Psoas muscle (tissue), 7 donors: ENCODE measurements at regions not wholly inside any gene's neighbourhood (a gene's known extent, or its start where the extent isn't known, plus 50 kb on each side); places are given as distances from the start of the nearest gene placed in this dataset.

Experiments used
- ATAC-seq, 4 donors: fragments of 200-7000 bp; cut with Tn5 transposase; one replicate each; pipeline ENCODE4 v1.9.1; 2020; ENCODE audit warnings: moderate library complexity in 3 of 4, mild to moderate bottlenecking in 2 of 4
- DNase-seq, 2 donors: peaks; one replicate each; pipeline ENCODE4 v3.0.0-alpha.2; 2020
- H3K27ac ChIP-seq: fragments of 200-600 bp; one replicate; pipeline ENCODE4 v1.8.0; 2022
- H3K27me3 ChIP-seq, 3 donors: fragments of 200-600 bp in 1 of 3; one replicate each; pipeline versions ENCODE4 v1.6.1 to v1.8.0; 2013 to 2022; ENCODE audit warnings: low read length in 2 of 3, mild to moderate bottlenecking in 2 of 3, moderate library complexity in 1 of 3; ENCODE audit not compliant: insufficient read depth in 3 of 3
- H3K36me3 ChIP-seq, 2 donors: fragments of 200-600 bp in 1 of 2; one replicate each; pipeline versions ENCODE4 v1.6.1 to v1.8.0; 2013 to 2022; ENCODE audit warnings: low read depth in 1 of 2, mild to moderate bottlenecking in 1 of 2, moderate library complexity in 1 of 2; ENCODE audit not compliant: insufficient read depth in 1 of 2
- H3K4me1 ChIP-seq: fragments of 200-600 bp; one replicate; pipeline ENCODE4 v1.8.0; 2022
- H3K4me3 ChIP-seq: fragments of 200-600 bp; one replicate; pipeline ENCODE4 v1.8.0; 2022; ENCODE audit warnings: mild to moderate bottlenecking
- H3K9me3 ChIP-seq: fragments of 200-600 bp; one replicate; pipeline ENCODE4 v1.8.0; 2022
- CTCF ChIP-seq: fragments of 200-600 bp; IDR thresholded peaks from one replicate; pipeline ENCODE4 v1.8.0; 2022; ENCODE audit warnings: antibody characterized with exemption
- WGBS, 3 donors: extraction: QIAGEN DNeasy Blood & Tissue Kit; methylation state at CpG; one replicate each; pipeline versions ENCODE4 v1.1.6 to v1.1.7; 2013; 5-methylcytosine and 5-hydroxymethylcytosine counted together
- intact Hi-C, 2 donors: fragments of 100-400 bp; cut with DNase I; formaldehyde crosslinking; loops; one replicate each; pipeline versions ENCODE4 v1.11.0 to v1.14.2; 2022
- donor health status: healthy with polysubstance abuse.
- donor health status: DM: no; HTN: no; CAD: no; lungs with moderate emphysema.
- donor health status: Bipolar disorder and iron deficiency.
- donor health status: healthy.
- donor health status: DM: yes; HTN: yes; CAD: no.
- donor health status: DM: no; HTN: no; CAD: no.
- donor health status: DM: yes; HTN: yes; CAD: no.

DNA sequence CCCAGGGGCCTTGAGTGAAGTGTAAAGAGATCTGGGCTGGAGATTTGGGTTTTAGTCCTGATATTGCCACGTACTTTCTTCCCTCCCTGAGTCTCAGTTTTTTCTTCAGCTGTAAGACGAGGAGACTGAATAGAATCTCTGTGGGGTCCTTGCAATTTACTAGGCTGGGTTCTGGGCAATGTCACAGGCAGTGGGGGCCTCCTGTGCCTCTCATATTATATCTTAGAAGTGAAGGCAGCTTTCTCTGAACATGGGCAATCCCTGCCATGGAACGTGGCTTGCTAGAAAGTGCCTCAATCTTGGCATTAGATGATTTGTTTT is 62.0 kb upstream of the PTPRJ start:
- intact Hi-C loops, result no loop called here
- Histone ChIP-seq H3K27ac (no peak overlapping the region), H3K4me1 (no peaks in the 10 kb centered on the region), H3K4me3 (no peak overlapping the region), H3K27me3 (no peaks in the 10 kb centered on the region), H3K36me3 (no peaks in the 10 kb centered on the region), H3K9me3 (no peaks in the 10 kb centered on the region)
- no peak for DNase-seq
- WGBS, 3 donors, result 54 to 62% (median 59%) methylated on average over 3 of the region's 3 CpGs
- ATAC-seq, result no peak
- TF ChIP-seq CTCF, result no peak

DNA sequence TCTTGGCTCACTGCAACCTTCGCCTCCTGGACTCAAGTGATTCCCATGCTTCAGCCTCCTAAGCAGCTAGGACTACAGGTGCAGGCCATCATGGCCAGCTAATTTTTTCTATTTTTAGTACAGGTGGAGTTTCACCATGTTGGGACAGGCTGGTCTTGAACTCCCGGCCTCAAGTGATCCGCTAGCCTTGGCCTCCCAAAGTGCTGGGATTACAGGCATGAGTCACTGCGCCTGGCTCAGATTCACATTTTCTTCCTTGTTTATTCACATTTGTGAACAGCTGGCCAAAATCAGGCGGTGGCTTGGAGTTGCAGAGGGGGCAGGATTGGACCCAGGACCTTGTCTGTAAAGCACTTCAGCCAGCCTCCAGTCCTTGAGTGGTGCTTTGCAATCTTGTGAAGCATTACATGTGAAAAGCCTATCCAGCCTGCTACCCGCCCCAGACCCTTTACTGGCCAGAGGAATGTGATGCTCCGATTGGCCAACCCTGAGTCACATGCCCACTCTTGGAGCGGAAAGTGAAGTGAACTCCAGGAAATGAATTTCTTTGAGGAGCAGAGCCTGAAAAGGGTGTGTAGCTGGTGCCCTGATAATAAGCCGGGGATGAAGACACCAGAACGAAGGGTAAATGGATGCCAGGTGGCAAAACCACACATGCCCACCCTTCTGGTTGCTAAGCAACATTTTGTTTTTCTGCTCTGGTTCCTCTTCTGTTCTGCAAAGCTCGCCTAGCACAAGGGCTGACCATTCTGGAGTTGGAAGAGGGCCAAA is 62.6 kb upstream of the PTPRJ start:
- Histone ChIP-seq H3K4me3 (no peak overlapping the region), H3K9me3 (no peaks in the 10 kb centered on the region), H3K27me3 (no peaks in the 10 kb centered on the region), H3K4me1 (no peaks in the 10 kb centered on the region), H3K36me3 (no peaks in the 10 kb centered on the region), H3K27ac (no peak overlapping the region)
- intact Hi-C loops, result no loop called here
- WGBS, 3 donors, result 42 to 62% (median 53%) methylated on average over 11 of the region's 11 CpGs
- ATAC-seq (peak; percentile 34 to 77 (median 70)), DNase-seq (peak; percentile 68 to 75)
- TF ChIP-seq CTCF, result no peak

DNA sequence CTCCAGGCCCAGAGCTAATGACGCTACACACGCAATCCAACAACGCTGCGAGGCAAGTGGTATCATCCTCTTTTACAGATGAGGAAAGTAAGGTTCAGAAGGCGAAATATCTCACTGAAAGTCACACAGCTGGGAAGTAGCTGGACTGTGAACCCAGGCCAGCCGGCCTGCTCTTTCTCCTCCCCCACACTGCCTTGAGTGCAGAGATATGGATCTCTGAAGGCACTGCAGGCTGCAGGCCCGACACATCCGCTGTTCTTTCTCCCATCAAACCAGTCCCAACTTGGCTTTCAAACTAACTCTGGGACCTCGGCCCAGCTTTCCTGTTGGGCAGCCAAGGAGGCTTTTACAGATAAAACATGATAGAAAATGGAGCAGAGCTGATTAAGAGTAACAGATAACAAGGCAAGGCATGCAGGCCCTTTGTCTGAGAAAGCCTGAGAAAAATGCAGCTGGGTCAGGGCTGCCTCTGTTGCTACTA is 64.0 kb upstream of the PTPRJ start:
- Histone ChIP-seq H3K4me1 (no peaks in the 10 kb centered on the region), H3K36me3 (no peaks in the 10 kb centered on the region), H3K27ac (no peak overlapping the region), H3K4me3 (no peak overlapping the region), H3K27me3 (no peaks in the 10 kb centered on the region), H3K9me3 (no peaks in the 10 kb centered on the region)
- DNase-seq (peak in 1 of 2 donors; percentile 24), ATAC-seq (no peak)
- 65 to 75% (median 68%) methylated on average over 9 of the region's 9 CpGs for WGBS, 3 donors
- TF ChIP-seq CTCF, result no peak
- intact Hi-C loops, result no loop called here

- Histone ChIP-seq H3K27ac (no peak overlapping the region), H3K4me3 (no peak overlapping the region), H3K27me3 (no peaks in the 10 kb centered on the region), H3K4me1 (no peaks in the 10 kb centered on the region), H3K9me3 (no peaks in the 10 kb centered on the region), H3K36me3 (no peaks in the 10 kb centered on the region)
- DNase-seq (no peak), ATAC-seq (no peak)
- intact Hi-C loops, result no loop called here
- TF ChIP-seq CTCF, result no peak
These were observed 64.6 kb upstream of the PTPRJ start for GRCh38 chr11:47915783-47916182.

- no peak overlapping the region for H3K27ac ChIP-seq
- H3K27me3 ChIP-seq, result no peaks in the 10 kb centered on the region
- no peaks in the 10 kb centered on the region for H3K9me3 ChIP-seq
- ATAC-seq (no peak), DNase-seq (no peak)
- no peak overlapping the region for H3K4me3 ChIP-seq
- H3K36me3 ChIP-seq, result no peaks in the 10 kb centered on the region
- WGBS, 3 donors, result 69 to 77% (median 74%) methylated on average over 9 of the region's 9 CpGs
- no peaks in the 10 kb centered on the region for H3K4me1 ChIP-seq
- no peak for TF ChIP-seq CTCF
- intact Hi-C loops, result no loop called here
These were observed 65.0 kb upstream of the PTPRJ start for GRCh38 chr11:47915374-47915773.
